ENCODE measurements at regions not wholly inside any gene's neighbourhood (a gene's known extent, or its start where the extent isn't known, plus 50 kb on each side); places are given as distances from the start of the nearest gene placed in this dataset.
A peak's percentile ranks its signal among the peaks of the same experiment; 100 is the strongest.

DNA sequence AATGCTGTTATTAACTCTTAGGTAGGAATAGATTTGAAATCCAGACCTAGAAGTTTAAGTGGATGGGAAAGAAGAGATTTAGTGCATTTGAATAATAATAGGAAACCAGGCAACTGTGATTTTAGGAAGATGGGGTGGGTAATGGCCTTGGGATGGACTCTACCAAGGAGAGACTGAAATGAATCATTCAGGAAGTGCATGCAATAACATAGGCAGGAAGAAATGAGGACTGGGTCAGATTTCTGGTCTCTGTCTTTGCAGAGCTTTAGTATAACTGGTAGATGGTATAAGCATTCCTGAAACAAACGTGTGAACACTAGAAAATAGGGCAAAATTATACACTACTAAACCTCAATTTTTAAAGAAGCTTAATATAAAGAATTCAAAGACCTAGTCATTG, 274.4 kb upstream of the CLINT1 start:
- no peak for DNase-seq
- H3K36me3 Mint-ChIP-seq (ENCODE audit: unreplicated experiment) = peaks cover 6% of the 10 kb centered on the region
- H3K27me3 Mint-ChIP-seq (ENCODE audit: unreplicated experiment) = peaks cover 12% of the 10 kb centered on the region
- TF ChIP-seq, protein P1, sequence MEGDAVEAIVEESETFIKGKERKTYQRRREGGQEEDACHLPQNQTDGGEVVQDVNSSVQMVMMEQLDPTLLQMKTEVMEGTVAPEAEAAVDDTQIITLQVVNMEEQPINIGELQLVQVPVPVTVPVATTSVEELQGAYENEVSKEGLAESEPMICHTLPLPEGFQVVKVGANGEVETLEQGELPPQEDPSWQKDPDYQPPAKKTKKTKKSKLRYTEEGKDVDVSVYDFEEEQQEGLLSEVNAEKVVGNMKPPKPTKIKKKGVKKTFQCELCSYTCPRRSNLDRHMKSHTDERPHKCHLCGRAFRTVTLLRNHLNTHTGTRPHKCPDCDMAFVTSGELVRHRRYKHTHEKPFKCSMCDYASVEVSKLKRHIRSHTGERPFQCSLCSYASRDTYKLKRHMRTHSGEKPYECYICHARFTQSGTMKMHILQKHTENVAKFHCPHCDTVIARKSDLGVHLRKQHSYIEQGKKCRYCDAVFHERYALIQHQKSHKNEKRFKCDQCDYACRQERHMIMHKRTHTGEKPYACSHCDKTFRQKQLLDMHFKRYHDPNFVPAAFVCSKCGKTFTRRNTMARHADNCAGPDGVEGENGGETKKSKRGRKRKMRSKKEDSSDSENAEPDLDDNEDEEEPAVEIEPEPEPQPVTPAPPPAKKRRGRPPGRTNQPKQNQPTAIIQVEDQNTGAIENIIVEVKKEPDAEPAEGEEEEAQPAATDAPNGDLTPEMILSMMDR (IDR thresholded peaks at IDR 0.05; ENCODE audit: partially characterized antibody, unreplicated experiment) = no peak
- H3K27ac Mint-ChIP-seq (ENCODE audit: unreplicated experiment) = peak overlapping the region; percentile 2
- peaks cover 51% of the 10 kb centered on the region for H3K4me1 Mint-ChIP-seq (ENCODE audit: low read depth, unreplicated experiment)
- H3K9me3 Mint-ChIP-seq (ENCODE audit: unreplicated experiment) = peaks cover 17% of the 10 kb centered on the region
- H3K4me3 Mint-ChIP-seq (ENCODE audit: unreplicated experiment) = no peak overlapping the region

DNA sequence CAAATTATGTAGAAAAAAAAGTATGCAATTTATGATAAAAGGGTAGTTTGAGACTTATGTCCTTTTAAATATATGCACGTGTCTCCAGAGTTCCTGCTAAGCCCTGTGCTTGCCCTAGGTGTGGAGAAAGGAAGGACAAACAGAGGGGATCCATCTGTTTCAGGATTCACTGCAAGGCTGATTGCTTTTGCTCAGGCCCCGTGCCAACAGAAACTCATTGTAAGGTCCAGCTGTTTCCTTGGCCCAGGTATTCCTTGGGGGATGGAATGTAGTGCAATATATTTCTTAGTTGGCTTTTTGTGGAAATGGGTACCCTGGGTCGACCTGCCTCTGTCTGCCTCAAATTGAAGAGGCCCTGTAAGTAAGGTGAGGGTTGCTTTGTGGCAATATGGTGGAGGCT, 268.6 kb upstream of the CLINT1 start:
- Mint-ChIP-seq H3K9me3 (ENCODE audit: unreplicated experiment) (no peaks in the 10 kb centered on the region), H3K4me3 (ENCODE audit: unreplicated experiment) (no peak overlapping the region), H3K36me3 (ENCODE audit: unreplicated experiment) (no peaks in the 10 kb centered on the region), H3K27me3 (ENCODE audit: unreplicated experiment) (no peaks in the 10 kb centered on the region), H3K4me1 (ENCODE audit: low read depth, unreplicated experiment) (peaks cover 9% of the 10 kb centered on the region), H3K27ac (ENCODE audit: unreplicated experiment) (no peak overlapping the region)
- DNase-seq = no peak
- TF ChIP-seq, protein P1 (IDR thresholded peaks at IDR 0.05; ENCODE audit: partially characterized antibody, unreplicated experiment) = no peak

DNA sequence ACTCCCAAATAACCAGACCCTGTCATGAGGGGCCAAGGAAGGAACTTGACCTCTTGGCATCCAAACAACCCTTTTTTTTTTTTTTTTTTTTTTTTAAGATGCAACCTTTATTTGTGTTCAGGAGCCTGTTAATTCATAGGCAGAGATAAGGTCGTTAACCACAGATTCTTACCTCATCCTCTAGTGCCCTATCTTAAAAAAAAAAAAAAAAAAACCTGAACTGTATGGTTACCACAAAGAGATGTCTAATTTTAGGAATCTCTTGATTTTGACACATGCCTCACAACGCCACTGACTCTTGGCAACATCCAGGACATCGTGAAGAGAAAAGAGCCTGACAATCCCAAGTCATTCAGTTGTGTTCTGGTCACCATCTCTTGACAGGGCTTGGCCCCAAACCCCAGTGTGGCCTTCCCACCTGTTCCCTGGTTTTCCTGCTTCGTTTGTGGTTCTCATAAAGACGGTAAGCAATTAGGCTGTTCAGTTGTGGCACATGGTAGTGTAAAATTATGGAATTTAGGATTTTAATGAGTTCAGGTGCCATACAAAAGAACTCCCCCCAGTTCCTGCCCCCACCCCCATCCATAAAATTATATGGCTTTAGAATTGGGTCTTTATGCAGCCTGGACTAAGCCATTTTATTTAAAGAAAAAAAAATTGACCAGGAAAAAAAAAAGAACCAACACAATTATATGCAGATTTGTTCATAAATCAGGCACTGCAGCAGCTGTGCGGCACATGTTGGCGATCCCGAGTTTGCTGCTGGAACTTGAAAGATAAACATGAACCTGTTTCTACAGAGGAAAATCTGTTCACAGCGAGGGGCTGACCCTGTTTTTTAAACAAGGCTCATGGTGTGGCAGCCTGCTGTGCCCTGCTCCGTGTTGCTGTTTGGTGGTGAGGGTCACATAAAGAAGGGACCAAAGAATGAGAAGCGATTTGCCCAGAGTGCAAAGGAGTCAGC, 267.8 kb upstream of the CLINT1 start:
- H3K4me1 Mint-ChIP-seq (ENCODE audit: low read depth, unreplicated experiment) = peaks cover 8% of the 10 kb centered on the region
- no peaks in the 10 kb centered on the region for H3K9me3 Mint-ChIP-seq (ENCODE audit: unreplicated experiment)
- no peaks in the 10 kb centered on the region for H3K27me3 Mint-ChIP-seq (ENCODE audit: unreplicated experiment)
- H3K27ac Mint-ChIP-seq (ENCODE audit: unreplicated experiment) = peak overlapping the region; percentile 69
- TF ChIP-seq, protein P1 (IDR thresholded peaks at IDR 0.05; ENCODE audit: partially characterized antibody, unreplicated experiment) = no peak
- DNase-seq = no peak
- no peaks in the 10 kb centered on the region for H3K36me3 Mint-ChIP-seq (ENCODE audit: unreplicated experiment)
- no peak overlapping the region for H3K4me3 Mint-ChIP-seq (ENCODE audit: unreplicated experiment)

DNA sequence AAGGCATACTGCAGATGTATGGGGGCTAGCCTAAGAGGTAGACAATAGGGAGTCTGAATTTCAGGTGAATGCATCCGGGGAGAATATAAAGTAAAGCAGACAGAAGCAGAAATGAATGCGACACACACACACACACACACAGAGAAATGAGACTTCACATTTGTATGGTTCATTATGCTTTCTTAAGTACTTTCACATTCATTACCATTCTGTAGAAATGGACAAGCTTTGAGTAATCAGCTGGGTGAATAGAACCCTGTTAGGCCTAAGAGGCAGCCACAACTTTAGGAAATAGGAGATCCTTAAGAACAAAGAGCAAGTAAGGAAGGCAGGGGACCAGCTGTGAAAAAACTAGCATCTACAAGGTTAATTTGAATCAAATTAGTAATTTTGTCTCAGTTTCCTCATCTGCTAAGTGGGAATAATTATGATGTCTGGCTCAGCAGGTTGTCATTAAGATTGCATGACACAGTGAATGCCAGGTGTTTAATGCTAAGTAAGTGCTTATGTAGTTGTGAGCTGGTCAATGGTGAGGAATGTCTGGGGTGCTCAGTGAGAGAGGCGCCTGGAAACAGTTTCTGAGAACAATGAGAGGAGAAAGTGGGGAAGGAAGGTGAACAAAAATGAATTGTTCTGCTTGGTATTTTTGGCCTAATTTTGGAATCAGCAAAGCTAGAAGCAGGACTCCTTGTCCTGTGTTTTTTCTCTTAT, 265.8 kb upstream of the CLINT1 start:
- DNase-seq = no peak
- no peak overlapping the region for H3K27ac Mint-ChIP-seq (ENCODE audit: unreplicated experiment)

More for the DNA sequence above, 265.8 kb upstream of the CLINT1 start:
- TF ChIP-seq, protein P1 (IDR thresholded peaks at IDR 0.05; ENCODE audit: partially characterized antibody, unreplicated experiment) = no peak
- no peak overlapping the region for H3K4me3 Mint-ChIP-seq (ENCODE audit: unreplicated experiment)
- H3K27me3 Mint-ChIP-seq (ENCODE audit: unreplicated experiment) = no peaks in the 10 kb centered on the region
- H3K9me3 Mint-ChIP-seq (ENCODE audit: unreplicated experiment) = no peaks in the 10 kb centered on the region
- H3K36me3 Mint-ChIP-seq (ENCODE audit: unreplicated experiment) = no peaks in the 10 kb centered on the region
- peaks cover 5% of the 10 kb centered on the region for H3K4me1 Mint-ChIP-seq (ENCODE audit: low read depth, unreplicated experiment)

All from glutamatergic neuron (in vitro differentiated cells).